K562 (cell line): ENCODE measurements at regions not wholly inside any gene's neighbourhood (a gene's known extent, or its start where the extent isn't known, plus 50 kb on each side); places are given as distances from the start of the nearest gene placed in this dataset.

Experiments used
- ATAC-seq: fragments of 200-7000 bp; cut with Tn5 transposase; 3 replicates; pipeline ENCODE4 v1.9.1; 2020; ENCODE audit warnings: moderate library complexity
- BruUV-seq: library from RNA; stranded (reverse); fragments of 400-500 nt; replicated peaks from 2 replicates; lab custom pipeline; 2021; lab: Mats Ljungman, UMichigan
- CTCF ChIA-PET: fragments of 300-600 bp; formaldehyde crosslinking; extraction: SDS; loops from one replicate; lab custom pipeline; 2021; ENCODE audit warnings: low intra/inter-chr PET ratio; lab: Yijun Ruan, JAX
- POLR2A ChIA-PET: fragments of 300-600, 350-650 bp; sonication (Branson Sonifier 250); formaldehyde crosslinking; extraction: SDS; loops from one replicate; lab custom pipeline; 2021; ENCODE audit warnings: antibody characterized with exemption, inconsistent platforms; lab: Yijun Ruan, JAX
- DNase-seq, 4 experiments: peaks; one replicate each; pipeline versions ENCODE4 v3.0.0 to v3.0.0-alpha.2; 2011 to 2018; ENCODE audit warnings: low spot score in 3 of 4, mixed read lengths in 3 of 4; ENCODE audit errors: extremely low read depth in 1 of 4
- FAIRE-seq: peaks from 2 replicates; lab custom pipeline; 2011; peaks lifted over from hg19 to GRCh38; lab: Jason Lieb, UNC
- H2AFZ ChIP-seq: 2 replicates; pipeline ENCODE4 v1.6.0; 2011; ENCODE audit warnings: low read depth, low read length, control low read depth, inconsistent platforms
- H3K27ac ChIP-seq: fragments of 200-600 bp; 3 replicates; pipeline ENCODE4 v1.8.0; 2011; ENCODE audit warnings: low read depth, mild to moderate bottlenecking, control low read depth, inconsistent platforms, low read length, moderate library complexity, mixed read lengths; ENCODE audit errors: extremely low read depth
- H3K27me3 ChIP-seq, 2 experiments: fragments of 300-600 bp in 1 of 2; 2 replicates in 1 of 2; 3 replicates in 1 of 2; pipeline versions ENCODE4 v1.6.0 to v1.8.0; 2011; ENCODE audit warnings: inconsistent platforms in 2 of 2, low read length in 2 of 2, mild to moderate bottlenecking in 1 of 2, mixed read lengths in 1 of 2, moderate library complexity in 1 of 2; ENCODE audit not compliant: control insufficient read depth in 2 of 2, insufficient read depth in 2 of 2
- H3K36me3 ChIP-seq: fragments of 300-600 bp; 3 replicates; pipeline ENCODE4 v1.8.0; 2011; ENCODE audit warnings: mild to moderate bottlenecking, low read length, inconsistent platforms; ENCODE audit not compliant: control insufficient read depth, insufficient read depth
- H3K4me1 ChIP-seq, 2 experiments: fragments of 200-600 bp in 1 of 2; replicated peaks in 1 of 2; 2 replicates in 1 of 2; 3 replicates in 1 of 2; pipeline versions ENCODE4 v1.5.1 to v1.8.0; 2011; ENCODE audit warnings: inconsistent platforms in 2 of 2, low read length in 2 of 2, mild to moderate bottlenecking in 1 of 2, mixed read lengths in 1 of 2, moderate library complexity in 1 of 2; ENCODE audit not compliant: control insufficient read depth in 2 of 2, insufficient read depth in 2 of 2
- H3K4me2 ChIP-seq: 2 replicates; pipeline ENCODE4 v1.6.1; 2011; ENCODE audit warnings: low read length, control low read depth, inconsistent platforms, mixed read lengths; ENCODE audit not compliant: insufficient read depth
- H3K4me3 ChIP-seq: fragments of 200-600 bp; sonication (generic), shearing (Covaris generic); 2 replicates; pipeline ENCODE4 v1.5.1; 2016; ENCODE audit warnings: control low read depth, inconsistent platforms
- H3K79me2 ChIP-seq: fragments of 200-600 bp; 3 replicates; pipeline ENCODE4 v1.8.0; 2011; ENCODE audit warnings: low read length, inconsistent platforms; ENCODE audit not compliant: control insufficient read depth, insufficient read depth
- H3K9ac ChIP-seq, 2 experiments: 2 replicates each; pipeline versions ENCODE4 v1.6.0 to v1.6.1; 2011; ENCODE audit warnings: low read depth in 2 of 2, low read length in 2 of 2, control low read depth in 1 of 2, inconsistent platforms in 1 of 2, mild to moderate bottlenecking in 1 of 2, mixed read lengths in 1 of 2; ENCODE audit not compliant: insufficient read depth in 1 of 2
- H3K9me1 ChIP-seq: one replicate; pipeline ENCODE4 v1.6.0; 2011; ENCODE audit warnings: inconsistent platforms, mild to moderate bottlenecking, low read length, moderate library complexity; ENCODE audit not compliant: control insufficient read depth, insufficient read depth
- H3K9me3 ChIP-seq: replicated peaks from 2 replicates; pipeline ENCODE4 v1.5.1; 2011; ENCODE audit warnings: low read depth, low read length, inconsistent platforms; ENCODE audit not compliant: control insufficient read depth, insufficient read depth
- H4K20me1 ChIP-seq: replicated peaks from 2 replicates; pipeline ENCODE4 v1.6.1; 2011; ENCODE audit warnings: low read length, inconsistent platforms, mixed read lengths; ENCODE audit not compliant: control insufficient read depth, insufficient read depth
- BACH1 ChIP-seq: fragments of 200-800 bp; sonication (Bioruptor generic); IDR thresholded peaks from 2 replicates; pipeline ENCODE4 v1.6.1; 2016; ENCODE audit warnings: missing genetic modification characterization, missing compliant biosample characterization
- CREB1 ChIP-seq, 2 experiments: sonication (generic) in 1 of 2; formaldehyde crosslinking in 1 of 2; IDR thresholded peaks; 2 replicates each; pipeline versions ENCODE4 v1.6.1 to v1.8.0; 2012 to 2022; ENCODE audit warnings: inconsistent platforms in 1 of 2, mild to moderate bottlenecking in 1 of 2, missing genetic modification reagents in 1 of 2, moderate library complexity in 1 of 2
- FOXJ2 ChIP-seq: fragments of 200-800 bp; sonication (Bioruptor generic); IDR thresholded peaks from 2 replicates; pipeline ENCODE4 v1.6.1; 2016; ENCODE audit warnings: missing genetic modification characterization, missing compliant biosample characterization
- MAFK ChIP-seq: IDR thresholded peaks from 2 replicates; pipeline ENCODE4 v1.6.1; 2011; ENCODE audit warnings: low read length, improper control_type of control experiment
- MBD1 ChIP-seq: fragments of 250-450 bp; sonication (Bioruptor Pico); IDR thresholded peaks from 2 replicates; pipeline ENCODE4 v1.8.0; 2022; ENCODE audit warnings: inconsistent platforms
- MCM3 ChIP-seq: fragments of 450-650 bp; IDR thresholded peaks from 2 replicates; pipeline ENCODE4 v1.6.1; 2016
- MEF2D ChIP-seq: conservative IDR thresholded peaks from 2 replicates; pipeline ENCODE4 v1.6.1; 2016; ENCODE audit warnings: low read depth, missing genetic modification characterization, missing compliant biosample characterization
- NEUROD1 ChIP-seq: fragments of 150-350 bp; IDR thresholded peaks from 2 replicates; pipeline ENCODE4 v1.6.1; 2014; ENCODE audit warnings: borderline replicate concordance, low read length, low read depth; ENCODE audit not compliant: partially characterized antibody
- PHF8 ChIP-seq: fragments of 200-600 bp; sonication (generic); IDR thresholded peaks from 2 replicates; pipeline ENCODE4 v1.6.1; 2012; ENCODE audit warnings: mixed run types, mild to moderate bottlenecking, inconsistent platforms, low read length, moderate library complexity, borderline replicate concordance
- RUNX1 ChIP-seq: sonication (generic); IDR thresholded peaks from 2 replicates; pipeline ENCODE4 v1.6.1; 2016; ENCODE audit warnings: antibody characterized with exemption, low read depth
- TAF7 ChIP-seq: fragments of 450-650 bp; IDR thresholded peaks from 2 replicates; pipeline ENCODE4 v1.6.1; 2016; ENCODE audit warnings: missing genetic modification characterization, missing compliant biosample characterization
- TBP ChIP-seq: optimal IDR thresholded peaks from 2 replicates; pipeline ENCODE3; 2011; ENCODE audit warnings: low read depth, low read length, improper control_type of control experiment
- ZNF311 ChIP-seq: fragments of 250-450 bp; sonication (Bioruptor Pico); IDR thresholded peaks from 2 replicates; pipeline ENCODE4 v1.4.0; 2020; ENCODE audit warnings: mild to moderate bottlenecking, moderate library complexity
- ZNF696 ChIP-seq: fragments of 250-450 bp; sonication (Bioruptor Pico); conservative IDR thresholded peaks from 2 replicates; pipeline ENCODE4 v1.4.0; 2020; ENCODE audit warnings: mild to moderate bottlenecking, moderate library complexity
- ZNF75A ChIP-seq: fragments of 450-650 bp; formaldehyde crosslinking; IDR thresholded peaks from 2 replicates; pipeline ENCODE4 v1.4.0; 2020; ENCODE audit warnings: mild to moderate bottlenecking
- WGBS: fragments of 100-300 bp; shearing (Covaris generic); methylation state at CpG from one replicate; pipeline ENCODE4 v1.1.6; 2016; ENCODE audit warnings: low coverage, mixed read lengths; ENCODE audit not compliant: insufficient coverage; ENCODE audit errors: missing lambda C conversion rate; 5-methylcytosine and 5-hydroxymethylcytosine counted together
- in situ Hi-C: fragments of 300-500 bp; cut with MboI; formaldehyde crosslinking; loops from 4 replicates; pipeline ENCODE4 v1.15.0; 2018; ENCODE audit warnings: inconsistent platforms, mixed read lengths
- intact Hi-C: fragments of 100-400 bp; cut with micrococcal nuclease; formaldehyde crosslinking; loops from 2 replicates; pipeline ENCODE4 v1.14.2; 2022

GRCh38 chrX:6990552-6991193, 156.8 kb upstream of the STS start:
- no peak for DNase-seq
- no peak for TF ChIP-seq CREB1 (IDR thresholded peaks at IDR 0.05)
- TF ChIP-seq CREB1 (CRISPR knock-in tag; IDR thresholded peaks at IDR 0.05) = no peak
- TF ChIP-seq RUNX1 = no peak
- no peak for TF ChIP-seq ZNF696 (CRISPR knock-in tag)
- no peak for TF ChIP-seq TBP
- TF ChIP-seq MCM3 = no peak
- TF ChIP-seq BACH1 (tag) = no peak
- TF ChIP-seq NEUROD1 = no peak
- no peak for TF ChIP-seq TAF7 (tag)
- no peak for TF ChIP-seq FOXJ2
- TF ChIP-seq MEF2D (tag) = no peak
- TF ChIP-seq PHF8 = no peak
- TF ChIP-seq ZNF311 (CRISPR knock-in tag) = no peak
- TF ChIP-seq MAFK = no peak
- TF ChIP-seq MBD1 (CRISPR knock-in tag) = no peak
- TF ChIP-seq ZNF75A (CRISPR knock-in tag) = no peak
- Histone ChIP-seq H3K27ac (no peak overlapping the region), H3K9ac (no peak overlapping the region), H3K27me3 (no peaks in the 10 kb centered on the region), H3K9me1 (no peaks in the 10 kb centered on the region), H3K36me3 (no peaks in the 10 kb centered on the region), H3K4me1 (no peaks in the 10 kb centered on the region), H3K79me2 (no peaks in the 10 kb centered on the region), H3K4me3 (no peak overlapping the region), H3K4me2 (no peak overlapping the region), H4K20me1 (no peaks in the 10 kb centered on the region), H3K9me3 (no peaks in the 10 kb centered on the region), H2AFZ (no peak overlapping the region)
- intact Hi-C loops = no loop called here
- in situ Hi-C loops = no loop called here
- CTCF ChIA-PET = no interaction called here
- FAIRE-seq = no peak
- no TSS peak for BruUV-seq
- ATAC-seq = no peak
- POLR2A ChIA-PET = interaction anchor here (0.6 kb wide), 1 partner anchor 129 kb away, joined by 3 read pairs; no protein-coding TSS in a partner anchor
- WGBS = 0% methylated on average over 4 of the region's 10 CpGs
